ENCODE measurements at regions not wholly inside any gene's neighbourhood (a gene's known extent, or its start where the extent isn't known, plus 50 kb on each side); places are given as distances from the start of the nearest gene placed in this dataset.
"Not testable (repeated sequence)": the region's sequence is repeated elsewhere in the genome, so short reads cannot be mapped to it uniquely, and the experiment has no call there.

GRCh38 chr1:30365596-30365995, 357.8 kb downstream of the MATN1 start (continued):
- TF ChIP-seq CBX2 (IDR thresholded peaks at IDR 0.05; ENCODE audit: borderline replicate concordance, low read depth) = no peak

GRCh38 chr1:30363031-30363430, 360.4 kb downstream of the MATN1 start:
- Histone ChIP-seq H3K4me2 (no peak overlapping the region), H3K4me3 (no peak overlapping the region), H3K4me1 (no peaks in the 10 kb centered on the region), H3K27ac (no peak overlapping the region), H3K9me3 (no peaks in the 10 kb centered on the region)
- TF ChIP-seq HMGXB4 (CRISPR knock-in tag; IDR thresholded peaks at IDR 0.05; ENCODE audit: borderline replicate concordance) (no peak), NPAS2 (CRISPR knock-in tag; IDR thresholded peaks at IDR 0.05; ENCODE audit: borderline replicate concordance) (no peak), JUN (IDR thresholded peaks at IDR 0.05) (no peak), SMC3 (IDR thresholded peaks at IDR 0.05) (no peak), MAZ (IDR thresholded peaks at IDR 0.05; ENCODE audit: borderline replicate concordance, low read depth, low read length) (no peak), ZNF302 (CRISPR knock-in tag; IDR thresholded peaks at IDR 0.05) (no peak), ZFP36 (IDR thresholded peaks at IDR 0.05; ENCODE audit: borderline replicate concordance, partially characterized antibody) (no peak), RARB (CRISPR knock-in tag; IDR thresholded peaks at IDR 0.05) (no peak)
- ATAC-seq = no peak
- FAIRE-seq = no peak
- 31% methylated on average over 3 of the region's 3 CpGs for WGBS (ENCODE audit: missing lambda C conversion rate)
- no peak for DNase-seq (ENCODE audit: low read depth in 1 of 2, low spot score in 1 of 2)
- CTCF ChIA-PET = interaction anchor here (1.6 kb wide), 1 partner anchor 9 kb away, joined by 6 read pairs; no protein-coding TSS in a partner anchor
- POLR2A ChIA-PET = no interaction called here

- Histone ChIP-seq H3K4me2 (no peak overlapping the region), H3K4me3 (no peak overlapping the region), H3K4me1 (no peaks in the 10 kb centered on the region), H3K27ac (no peak overlapping the region), H3K9me3 (no peaks in the 10 kb centered on the region)
- ChIA-PET CTCF (no interaction called here), POLR2A (no interaction called here)
- FAIRE-seq (no peak), DNase-seq (ENCODE audit: low read depth in 1 of 2, low spot score in 1 of 2) (no peak), ATAC-seq (no peak)
- 36% methylated on average over 6 of the region's 6 CpGs for WGBS (ENCODE audit: missing lambda C conversion rate)
- TF ChIP-seq HMGXB4 (CRISPR knock-in tag; IDR thresholded peaks at IDR 0.05; ENCODE audit: borderline replicate concordance) (no peak), REST (IDR thresholded peaks at IDR 0.05) (no peak), PHF8 (IDR thresholded peaks at IDR 0.05; ENCODE audit: borderline replicate concordance, low read depth) (no peak)
Observed at GRCh38 chr1:30362603-30362990, 360.8 kb downstream of the MATN1 start.

- POLR2A ChIA-PET; H3K4me1 ChIP-seq; H3K4me3 ChIP-seq; H3K9me3 ChIP-seq; H3K27ac ChIP-seq; H3K4me2 ChIP-seq; DNase-seq (ENCODE audit: low read depth in 1 of 2, low spot score in 1 of 2); FAIRE-seq; ATAC-seq: not testable (repeated sequence)
- CTCF ChIA-PET = interaction anchor here (1.1 kb wide), 1 partner anchor 18 kb away, joined by 3 read pairs; no protein-coding TSS in a partner anchor
- 32% methylated on average over 9 of the region's 10 CpGs for WGBS (ENCODE audit: missing lambda C conversion rate)
Observed at GRCh38 chr1:30361890-30362602, 361.3 kb downstream of the MATN1 start.
